ENCODE measurements at regions not wholly inside any gene's neighbourhood (a gene's known extent, or its start where the extent isn't known, plus 50 kb on each side); places are given as distances from the start of the nearest gene placed in this dataset.

DNA sequence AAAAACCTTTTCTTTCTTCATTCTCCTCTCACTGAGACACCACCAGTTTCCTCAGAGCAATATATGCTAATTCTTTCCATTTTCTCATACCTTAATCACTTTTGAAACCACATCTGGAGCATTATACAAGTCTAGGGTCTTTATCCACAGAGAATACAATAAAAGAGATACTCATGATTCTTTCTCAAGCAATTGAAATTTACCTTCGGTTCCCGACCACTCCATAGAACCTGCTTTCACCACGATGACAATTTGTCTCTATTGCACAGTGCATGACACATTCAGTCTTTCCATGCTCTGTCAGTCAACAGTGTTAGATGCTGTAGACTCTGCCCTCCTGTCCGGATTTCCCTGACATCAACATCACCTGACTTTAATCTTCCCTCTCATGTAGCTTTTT lies 409.3 kb upstream of the NWD2 start:
- TF ChIP-seq POLR2A (IDR thresholded peaks at IDR 0.05; ENCODE audit: low read depth, low read length) = no peak
- TF ChIP-seq, protein P1, sequence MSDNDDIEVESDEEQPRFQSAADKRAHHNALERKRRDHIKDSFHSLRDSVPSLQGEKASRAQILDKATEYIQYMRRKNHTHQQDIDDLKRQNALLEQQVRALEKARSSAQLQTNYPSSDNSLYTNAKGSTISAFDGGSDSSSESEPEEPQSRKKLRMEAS (IDR thresholded peaks at IDR 0.05; ENCODE audit: insufficient read depth, insufficient read length) = no peak
- TF ChIP-seq, protein P2, sequence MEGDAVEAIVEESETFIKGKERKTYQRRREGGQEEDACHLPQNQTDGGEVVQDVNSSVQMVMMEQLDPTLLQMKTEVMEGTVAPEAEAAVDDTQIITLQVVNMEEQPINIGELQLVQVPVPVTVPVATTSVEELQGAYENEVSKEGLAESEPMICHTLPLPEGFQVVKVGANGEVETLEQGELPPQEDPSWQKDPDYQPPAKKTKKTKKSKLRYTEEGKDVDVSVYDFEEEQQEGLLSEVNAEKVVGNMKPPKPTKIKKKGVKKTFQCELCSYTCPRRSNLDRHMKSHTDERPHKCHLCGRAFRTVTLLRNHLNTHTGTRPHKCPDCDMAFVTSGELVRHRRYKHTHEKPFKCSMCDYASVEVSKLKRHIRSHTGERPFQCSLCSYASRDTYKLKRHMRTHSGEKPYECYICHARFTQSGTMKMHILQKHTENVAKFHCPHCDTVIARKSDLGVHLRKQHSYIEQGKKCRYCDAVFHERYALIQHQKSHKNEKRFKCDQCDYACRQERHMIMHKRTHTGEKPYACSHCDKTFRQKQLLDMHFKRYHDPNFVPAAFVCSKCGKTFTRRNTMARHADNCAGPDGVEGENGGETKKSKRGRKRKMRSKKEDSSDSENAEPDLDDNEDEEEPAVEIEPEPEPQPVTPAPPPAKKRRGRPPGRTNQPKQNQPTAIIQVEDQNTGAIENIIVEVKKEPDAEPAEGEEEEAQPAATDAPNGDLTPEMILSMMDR (IDR thresholded peaks at IDR 0.05; ENCODE audit: extremely low read depth in 1 of 2, insufficient read depth in 1 of 2, low read depth in 1 of 2, low read length in 2 of 2) = no peak
- no peak for TF ChIP-seq EZH2 (IDR thresholded peaks at IDR 0.05; ENCODE audit: borderline replicate concordance, low read depth, low read length, severe bottlenecking)
